Tibial nerve (tissue), 3 donors: ENCODE measurements at regions not wholly inside any gene's neighbourhood (a gene's known extent, or its start where the extent isn't known, plus 50 kb on each side); places are given as distances from the start of the nearest gene placed in this dataset.

ENCODE experiments used
- POLR2A ChIP-seq, 2 donors: fragments of 450-650 bp; IDR thresholded peaks; one replicate each; pipeline ENCODE4 v1.6.1; 2017; ENCODE audit warnings: antibody characterized with exemption in 2 of 2, mild to moderate bottlenecking in 2 of 2, moderate library complexity in 2 of 2
- TF ChIP-seq, protein P1 (sequence below), 5 experiments: fragments of 200-600 bp in 3 of 5; fragments of 450-650 bp in 2 of 5; sonication (generic) in 3 of 5; IDR thresholded peaks; one replicate each; pipeline ENCODE4 v1.5.1; 2016 to 2019; ENCODE audit warnings: antibody characterized with exemption in 5 of 5, mild to moderate bottlenecking in 3 of 5, moderate library complexity in 2 of 5

DNA sequence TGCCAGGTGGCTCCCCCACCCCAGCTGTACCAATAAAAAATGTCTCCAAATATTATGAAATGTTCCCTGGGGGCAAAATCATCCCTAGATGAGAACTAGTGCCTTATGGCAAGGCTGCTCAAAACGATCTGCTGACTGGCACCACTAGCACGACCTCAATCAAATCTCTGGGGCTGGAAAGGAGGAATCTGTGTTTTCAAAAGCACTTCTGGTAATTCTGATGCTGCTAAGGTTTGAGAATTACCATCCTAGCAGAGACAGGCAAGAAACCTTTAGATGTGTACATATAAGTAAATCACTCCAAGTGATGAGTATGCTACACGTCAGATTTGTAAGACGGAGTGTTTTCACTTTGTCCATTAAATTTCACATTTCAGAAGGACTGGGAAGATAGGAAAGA is 360.1 kb upstream of the THRB start:
- TF ChIP-seq, protein P1, sequence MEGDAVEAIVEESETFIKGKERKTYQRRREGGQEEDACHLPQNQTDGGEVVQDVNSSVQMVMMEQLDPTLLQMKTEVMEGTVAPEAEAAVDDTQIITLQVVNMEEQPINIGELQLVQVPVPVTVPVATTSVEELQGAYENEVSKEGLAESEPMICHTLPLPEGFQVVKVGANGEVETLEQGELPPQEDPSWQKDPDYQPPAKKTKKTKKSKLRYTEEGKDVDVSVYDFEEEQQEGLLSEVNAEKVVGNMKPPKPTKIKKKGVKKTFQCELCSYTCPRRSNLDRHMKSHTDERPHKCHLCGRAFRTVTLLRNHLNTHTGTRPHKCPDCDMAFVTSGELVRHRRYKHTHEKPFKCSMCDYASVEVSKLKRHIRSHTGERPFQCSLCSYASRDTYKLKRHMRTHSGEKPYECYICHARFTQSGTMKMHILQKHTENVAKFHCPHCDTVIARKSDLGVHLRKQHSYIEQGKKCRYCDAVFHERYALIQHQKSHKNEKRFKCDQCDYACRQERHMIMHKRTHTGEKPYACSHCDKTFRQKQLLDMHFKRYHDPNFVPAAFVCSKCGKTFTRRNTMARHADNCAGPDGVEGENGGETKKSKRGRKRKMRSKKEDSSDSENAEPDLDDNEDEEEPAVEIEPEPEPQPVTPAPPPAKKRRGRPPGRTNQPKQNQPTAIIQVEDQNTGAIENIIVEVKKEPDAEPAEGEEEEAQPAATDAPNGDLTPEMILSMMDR (IDR thresholded peaks at IDR 0.05) = no peak
- no peak for TF ChIP-seq POLR2A (IDR thresholded peaks at IDR 0.05)
